ENCODE measurements at regions not wholly inside any gene's neighbourhood (a gene's known extent, or its start where the extent isn't known, plus 50 kb on each side); places are given as distances from the start of the nearest gene placed in this dataset.

- no peak for TF ChIP-seq CTCF (IDR thresholded peaks at IDR 0.05)
- Histone ChIP-seq H3K4me3 (no peak overlapping the region), H3K27me3 (replicated peaks; ENCODE audit: insufficient read depth) (no peaks in the 10 kb centered on the region), H3K9me3 (no peaks in the 10 kb centered on the region), H3K4me1 (ENCODE audit: control insufficient read depth in 1 of 2, low read depth in 2 of 2) (no peaks in the 10 kb centered on the region), H3K27ac (no peak overlapping the region), H3K36me3 (no peaks in the 10 kb centered on the region)
- DNase-seq (ENCODE audit: low spot score) = no peak
- ATAC-seq (ENCODE audit: insufficient number of reproducible peaks, low FRiP score, low read depth) = no peak
Measured at GRCh38 chr14:53529519-53529918, 376.4 kb upstream of the DDHD1 start.

GRCh38 chr14:53528185-53528671 lies 375.1 kb upstream of the DDHD1 start:
- no peak for DNase-seq (ENCODE audit: low spot score)
- Histone ChIP-seq H3K4me1 (ENCODE audit: control insufficient read depth in 1 of 2, low read depth in 2 of 2) (no peaks in the 10 kb centered on the region), H3K9me3 (no peaks in the 10 kb centered on the region), H3K27me3 (replicated peaks; ENCODE audit: insufficient read depth) (no peaks in the 10 kb centered on the region), H3K4me3 (no peak overlapping the region), H3K36me3 (no peaks in the 10 kb centered on the region), H3K27ac (no peak overlapping the region)
- TF ChIP-seq CTCF (IDR thresholded peaks at IDR 0.05) = no peak
- no peak for ATAC-seq (ENCODE audit: insufficient number of reproducible peaks, low FRiP score, low read depth)

- no peaks in the 10 kb centered on the region for H3K9me3 ChIP-seq
- DNase-seq (ENCODE audit: low spot score) = no peak
- no peak for ATAC-seq (ENCODE audit: insufficient number of reproducible peaks, low FRiP score, low read depth)
- H3K27ac ChIP-seq = no peak overlapping the region
- H3K27me3 ChIP-seq (replicated peaks; ENCODE audit: insufficient read depth) = no peaks in the 10 kb centered on the region
- no peaks in the 10 kb centered on the region for H3K36me3 ChIP-seq
- no peak for TF ChIP-seq CTCF (IDR thresholded peaks at IDR 0.05)
- H3K4me3 ChIP-seq = no peak overlapping the region
- no peaks in the 10 kb centered on the region for H3K4me1 ChIP-seq (ENCODE audit: control insufficient read depth in 1 of 2, low read depth in 2 of 2)
Measured at GRCh38 chr14:53526200-53526599, 373.1 kb upstream of the DDHD1 start.

GRCh38 chr14:53525608-53526007 lies 372.5 kb upstream of the DDHD1 start:
- no peaks in the 10 kb centered on the region for H3K4me1 ChIP-seq (ENCODE audit: control insufficient read depth in 1 of 2, low read depth in 2 of 2)
- H3K36me3 ChIP-seq = no peaks in the 10 kb centered on the region
- no peak for TF ChIP-seq CTCF (IDR thresholded peaks at IDR 0.05)
- ATAC-seq (ENCODE audit: insufficient number of reproducible peaks, low FRiP score, low read depth) = no peak
- no peak overlapping the region for H3K27ac ChIP-seq
- no peaks in the 10 kb centered on the region for H3K27me3 ChIP-seq (replicated peaks; ENCODE audit: insufficient read depth)
- H3K4me3 ChIP-seq = no peak overlapping the region
- no peak for DNase-seq (ENCODE audit: low spot score)
- H3K9me3 ChIP-seq = no peaks in the 10 kb centered on the region

GRCh38 chr14:53524391-53524790 lies 371.3 kb upstream of the DDHD1 start:
- no peak for DNase-seq (ENCODE audit: low spot score)
- Histone ChIP-seq H3K27ac (no peak overlapping the region), H3K27me3 (replicated peaks; ENCODE audit: insufficient read depth) (no peaks in the 10 kb centered on the region)

More at GRCh38 chr14:53524391-53524790, 371.3 kb upstream of the DDHD1 start:
- TF ChIP-seq CTCF (IDR thresholded peaks at IDR 0.05) = no peak
- H3K9me3 ChIP-seq = no peaks in the 10 kb centered on the region
- no peaks in the 10 kb centered on the region for H3K4me1 ChIP-seq (ENCODE audit: control insufficient read depth in 1 of 2, low read depth in 2 of 2)
- no peaks in the 10 kb centered on the region for H3K36me3 ChIP-seq
- H3K4me3 ChIP-seq = no peak overlapping the region
- ATAC-seq (ENCODE audit: insufficient number of reproducible peaks, low FRiP score, low read depth) = no peak
